Tibial artery (tissue), 4 donors: ENCODE measurements at regions not wholly inside any gene's neighbourhood (a gene's known extent, or its start where the extent isn't known, plus 50 kb on each side); places are given as distances from the start of the nearest gene placed in this dataset.

Experiments
- DNase-seq, 2 donors: peaks; one replicate each; pipeline ENCODE4 v3.0.0-alpha.2; 2019
- H3K27ac ChIP-seq, 2 donors: fragments of 200-600 bp; sonication (generic) in 1 of 2; 1 replicate in 1 of 2; 2 replicates in 1 of 2; pipeline ENCODE4 v1.5.1; 2018 to 2019; ENCODE audit warnings: mild to moderate bottlenecking in 1 of 2
- H3K27me3 ChIP-seq, 2 donors: fragments of 200-600 bp; sonication (generic) in 1 of 2; one replicate each; pipeline versions ENCODE4 v1.5.1 to v1.6.0; 2016 to 2019
- H3K36me3 ChIP-seq, 3 donors: fragments of 200-600 bp; sonication (generic) in 2 of 3; one replicate each; pipeline ENCODE4 v1.5.1; 2016 to 2019; ENCODE audit warnings: mild to moderate bottlenecking in 2 of 3
- H3K4me1 ChIP-seq, 4 donors: fragments of 200-600 bp; sonication (generic) in 2 of 4; 1 replicate in 3 of 4; 2 replicates in 1 of 4; pipeline ENCODE4 v1.5.1; 2016 to 2019
- H3K4me3 ChIP-seq, 2 donors: fragments of 200-600 bp; sonication (generic) in 1 of 2; 1 replicate in 1 of 2; 2 replicates in 1 of 2; pipeline ENCODE4 v1.5.1; 2018 to 2019; ENCODE audit warnings: mild to moderate bottlenecking in 2 of 2
- H3K9me3 ChIP-seq, 3 donors: fragments of 200-600 bp; sonication (generic) in 1 of 3; one replicate each; pipeline ENCODE4 v1.5.1; 2016 to 2019
- CTCF ChIP-seq, 2 experiments: fragments of 200-600 bp in 1 of 2; fragments of 450-650 bp in 1 of 2; IDR thresholded peaks; one replicate each; pipeline ENCODE4 v1.5.1; 2017 to 2019; ENCODE audit warnings: antibody characterized with exemption in 2 of 2, mild to moderate bottlenecking in 1 of 2, moderate library complexity in 1 of 2
- intact Hi-C: fragments of 100-400 bp; cut with DNase I; formaldehyde crosslinking; loops from one replicate; pipeline ENCODE4 v1.15.0; 2023; ENCODE audit warnings: low total_unique reads

- H3K36me3 ChIP-seq: no peaks in the 10 kb centered on the region
- no peak overlapping the region for H3K27ac ChIP-seq
- H3K27me3 ChIP-seq: no peaks in the 10 kb centered on the region
- no peak overlapping the region for H3K4me3 ChIP-seq
- H3K9me3 ChIP-seq: peaks cover 0 to 8% (median 6%) of the 10 kb centered on the region in 3 donors
- no peak for TF ChIP-seq CTCF (IDR thresholded peaks at IDR 0.05)
- no peaks in the 10 kb centered on the region for H3K4me1 ChIP-seq
- intact Hi-C loops: no loop called here
- DNase-seq: no peak
Measured at GRCh38 chr7:91446819-91447218, 182.6 kb downstream of the FZD1 start.

GRCh38 chr7:91455411-91455810 lies 191.2 kb downstream of the FZD1 start:
- Histone ChIP-seq H3K27ac (no peak overlapping the region), H3K36me3 (no peaks in the 10 kb centered on the region), H3K4me1 (peaks cover 0 to 6% (median 0%) of the 10 kb centered on the region in 4 donors), H3K9me3 (peaks cover 0 to 7% (median 0%) of the 10 kb centered on the region in 3 donors), H3K27me3 (no peaks in the 10 kb centered on the region), H3K4me3 (no peak overlapping the region)
- no peak for DNase-seq
- intact Hi-C loops: no loop called here
- TF ChIP-seq CTCF (IDR thresholded peaks at IDR 0.05): no peak

GRCh38 chr7:91457208-91457607 lies 193.0 kb downstream of the FZD1 start:
- no peak for DNase-seq
- peaks cover 0 to 22% (median 7%) of the 10 kb centered on the region in 4 donors for H3K4me1 ChIP-seq
- no peaks in the 10 kb centered on the region for H3K36me3 ChIP-seq
- intact Hi-C loops: no loop called here
- H3K27me3 ChIP-seq: no peaks in the 10 kb centered on the region
- H3K27ac ChIP-seq: no peak overlapping the region
- no peak for TF ChIP-seq CTCF (IDR thresholded peaks at IDR 0.05)
- peaks cover 0 to 7% (median 0%) of the 10 kb centered on the region in 3 donors for H3K9me3 ChIP-seq
- H3K4me3 ChIP-seq: no peak overlapping the region

- H3K4me1 ChIP-seq: peaks cover 0 to 45% (median 15%) of the 10 kb centered on the region in 4 donors
- no peaks in the 10 kb centered on the region for H3K36me3 ChIP-seq
- TF ChIP-seq CTCF (IDR thresholded peaks at IDR 0.05): no peak
- DNase-seq: no peak
- intact Hi-C loops: no loop called here
- H3K27ac ChIP-seq: no peak overlapping the region
- no peak overlapping the region for H3K4me3 ChIP-seq
- H3K27me3 ChIP-seq: no peaks in the 10 kb centered on the region
- peaks cover 0 to 7% (median 0%) of the 10 kb centered on the region in 3 donors for H3K9me3 ChIP-seq
Measured at GRCh38 chr7:91459539-91459938, 195.3 kb downstream of the FZD1 start.

GRCh38 chr7:91462316-91462715 lies 198.1 kb downstream of the FZD1 start:
- Histone ChIP-seq H3K27me3 (no peaks in the 10 kb centered on the region), H3K4me3 (no peak overlapping the region), H3K4me1 (peaks cover 0 to 62% (median 20%) of the 10 kb centered on the region in 4 donors), H3K27ac (peak overlapping the region in 1 of 2 donors; percentile 60), H3K9me3 (peaks cover 0 to 7% (median 0%) of the 10 kb centered on the region in 3 donors), H3K36me3 (no peaks in the 10 kb centered on the region)
- TF ChIP-seq CTCF (IDR thresholded peaks at IDR 0.05): no peak
- DNase-seq: no peak
- intact Hi-C loops: no loop called here

- Histone ChIP-seq H3K4me1 (peaks cover 0 to 63% (median 20%) of the 10 kb centered on the region in 4 donors), H3K4me3 (no peak overlapping the region), H3K27ac (peak overlapping the region; percentile 1 to 60), H3K27me3 (no peaks in the 10 kb centered on the region), H3K36me3 (no peaks in the 10 kb centered on the region), H3K9me3 (peaks cover 0 to under 1% (median 0%) of the 10 kb centered on the region in 3 donors)
- intact Hi-C loops: no loop called here
- no peak for DNase-seq
- TF ChIP-seq CTCF (IDR thresholded peaks at IDR 0.05): no peak
Measured at GRCh38 chr7:91463330-91463729, 199.1 kb downstream of the FZD1 start.
